IMR-90 (cell line): ENCODE measurements at regions not wholly inside any gene's neighbourhood (a gene's known extent, or its start where the extent isn't known, plus 50 kb on each side); places are given as distances from the start of the nearest gene placed in this dataset.

Experiments used
- BHLHE40 ChIP-seq: fragments of 150-350 bp; IDR thresholded peaks from 2 replicates; pipeline ENCODE4 v1.6.1; 2016; ENCODE audit warnings: mild to moderate bottlenecking, low read depth, low read length
- CHD1 ChIP-seq: IDR thresholded peaks from 2 replicates; pipeline ENCODE4 v1.6.1; 2012; ENCODE audit warnings: low read depth, low read length, improper control_type of control experiment
- CTCF ChIP-seq: conservative IDR thresholded peaks from 2 replicates; pipeline ENCODE4 v1.5.1; 2012; ENCODE audit warnings: mild to moderate bottlenecking, low read depth, low read length, improper control_type of control experiment
- ELK1 ChIP-seq: fragments of 150-350 bp; IDR thresholded peaks from 2 replicates; pipeline ENCODE4 v1.6.1; 2016; ENCODE audit warnings: low read depth, mild to moderate bottlenecking, low read length, moderate library complexity, borderline replicate concordance
- FOS ChIP-seq: fragments of 150-350 bp; IDR thresholded peaks from 2 replicates; pipeline ENCODE4 v1.6.1; 2016; ENCODE audit warnings: low read depth, low read length
- MAZ ChIP-seq: IDR thresholded peaks from 2 replicates; pipeline ENCODE4 v1.6.1; 2012; ENCODE audit warnings: low read depth, mild to moderate bottlenecking, low read length, improper control_type of control experiment, moderate library complexity, borderline replicate concordance
- MXI1 ChIP-seq: IDR thresholded peaks from 2 replicates; pipeline ENCODE4 v1.6.1; 2012; ENCODE audit warnings: low read depth, mild to moderate bottlenecking, low read length, moderate library complexity, borderline replicate concordance
- POLR2A ChIP-seq: IDR thresholded peaks from 2 replicates; pipeline ENCODE4 v1.6.1; 2012; ENCODE audit warnings: mild to moderate bottlenecking, low read depth, low read length
- RAD21 ChIP-seq: IDR thresholded peaks from 2 replicates; pipeline ENCODE4 v1.6.1; 2012; ENCODE audit warnings: low read length, improper control_type of control experiment
- RCOR1 ChIP-seq: IDR thresholded peaks from 2 replicates; pipeline ENCODE4 v1.6.1; 2012; ENCODE audit warnings: mild to moderate bottlenecking, low read length, improper control_type of control experiment; ENCODE audit not compliant: insufficient replicate concordance
- RFX5 ChIP-seq: IDR thresholded peaks from 2 replicates; pipeline ENCODE4 v1.8.0; 2012; ENCODE audit warnings: low read depth, mild to moderate bottlenecking, low read length, moderate library complexity
- USF2 ChIP-seq: fragments of 150-350 bp; IDR thresholded peaks from 2 replicates; pipeline ENCODE4 v1.6.1; 2017; ENCODE audit warnings: mild to moderate bottlenecking, antibody characterized with exemption, low read length, low read depth

- TF ChIP-seq USF2 (no peak), FOS (no peak), POLR2A (no peak), CTCF (no peak), RFX5 (no peak), RCOR1 (no peak), CHD1 (no peak), MXI1 (no peak), RAD21 (no peak), ELK1 (no peak), MAZ (no peak), BHLHE40 (no peak)
Observed at GRCh38 chr4:14743172-14743571, 259.1 kb upstream of the CPEB2 start.
